Stomach (tissue), 4 donors: ENCODE measurements at regions not wholly inside any gene's neighbourhood (a gene's known extent, or its start where the extent isn't known, plus 50 kb on each side); places are given as distances from the start of the nearest gene placed in this dataset.

Source experiments
- POLR2A ChIP-seq, 4 donors: fragments of 450-650 bp; IDR thresholded peaks; one replicate each; pipeline ENCODE4 v1.6.1; 2016; ENCODE audit warnings: antibody characterized with exemption in 4 of 4, control low read depth in 2 of 4, mild to moderate bottlenecking in 1 of 4, moderate library complexity in 1 of 4
- TF ChIP-seq, protein P1 (sequence below), 7 experiments: fragments of 450-650 bp in 4 of 7; fragments of 200-600 bp in 3 of 7; sonication (generic) in 3 of 7; IDR thresholded peaks; one replicate each; pipeline ENCODE4 v1.5.1; 2016 to 2019; ENCODE audit warnings: antibody characterized with exemption in 7 of 7, control low read depth in 2 of 7, mild to moderate bottlenecking in 1 of 7

DNA sequence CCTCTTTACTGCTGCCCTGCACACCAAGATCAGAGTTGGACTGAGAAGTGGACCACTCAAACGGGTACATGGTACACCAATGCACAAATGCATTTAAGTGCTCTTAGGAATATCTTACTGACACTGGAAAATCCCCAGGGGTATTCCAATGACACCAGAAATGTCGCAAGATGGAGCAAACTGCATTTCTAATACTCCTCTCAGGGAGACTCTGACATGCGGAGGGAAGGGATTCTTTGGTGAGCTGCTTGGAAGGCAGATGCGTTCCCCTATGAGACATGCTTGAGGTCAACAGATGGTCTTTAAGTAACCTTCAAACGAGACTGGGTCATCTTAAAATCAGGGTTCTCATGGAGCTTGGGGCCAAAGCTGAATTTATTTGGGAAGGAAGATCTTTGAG is 521.8 kb upstream of the TCF4 start:
- TF ChIP-seq, protein P1, sequence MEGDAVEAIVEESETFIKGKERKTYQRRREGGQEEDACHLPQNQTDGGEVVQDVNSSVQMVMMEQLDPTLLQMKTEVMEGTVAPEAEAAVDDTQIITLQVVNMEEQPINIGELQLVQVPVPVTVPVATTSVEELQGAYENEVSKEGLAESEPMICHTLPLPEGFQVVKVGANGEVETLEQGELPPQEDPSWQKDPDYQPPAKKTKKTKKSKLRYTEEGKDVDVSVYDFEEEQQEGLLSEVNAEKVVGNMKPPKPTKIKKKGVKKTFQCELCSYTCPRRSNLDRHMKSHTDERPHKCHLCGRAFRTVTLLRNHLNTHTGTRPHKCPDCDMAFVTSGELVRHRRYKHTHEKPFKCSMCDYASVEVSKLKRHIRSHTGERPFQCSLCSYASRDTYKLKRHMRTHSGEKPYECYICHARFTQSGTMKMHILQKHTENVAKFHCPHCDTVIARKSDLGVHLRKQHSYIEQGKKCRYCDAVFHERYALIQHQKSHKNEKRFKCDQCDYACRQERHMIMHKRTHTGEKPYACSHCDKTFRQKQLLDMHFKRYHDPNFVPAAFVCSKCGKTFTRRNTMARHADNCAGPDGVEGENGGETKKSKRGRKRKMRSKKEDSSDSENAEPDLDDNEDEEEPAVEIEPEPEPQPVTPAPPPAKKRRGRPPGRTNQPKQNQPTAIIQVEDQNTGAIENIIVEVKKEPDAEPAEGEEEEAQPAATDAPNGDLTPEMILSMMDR (IDR thresholded peaks at IDR 0.05): no peak
- no peak for TF ChIP-seq POLR2A (IDR thresholded peaks at IDR 0.05)
